ENCODE measurements at regions not wholly inside any gene's neighbourhood (a gene's known extent, or its start where the extent isn't known, plus 50 kb on each side); places are given as distances from the start of the nearest gene placed in this dataset.

GRCh38 chr9:91066856-91067255 is 265.2 kb downstream of the SYK start:
- DNase-seq (ENCODE audit: low read depth in 2 of 2) = no peak

GRCh38 chr9:91067306-91067860 is 265.8 kb downstream of the SYK start:
- DNase-seq (ENCODE audit: low read depth in 2 of 2) = no peak

- peak in 1 of 2 donors; percentile 75 for DNase-seq (ENCODE audit: low read depth in 2 of 2)
These were observed 269.8 kb downstream of the SYK start for GRCh38 chr9:91071184-91071990.

- no peak for DNase-seq (ENCODE audit: low read depth in 2 of 2)
These were observed 271.6 kb downstream of the SYK start for GRCh38 chr9:91073049-91073810.

GRCh38 chr9:91073811-91074771 is 272.5 kb downstream of the SYK start:
- no peak for DNase-seq (ENCODE audit: low read depth in 2 of 2)

- no peak for DNase-seq (ENCODE audit: low read depth in 2 of 2)
These were observed 273.2 kb downstream of the SYK start for GRCh38 chr9:91074866-91075265.

- no peak for DNase-seq (ENCODE audit: low read depth in 2 of 2)
These were observed 273.7 kb downstream of the SYK start for GRCh38 chr9:91075279-91075678.

GRCh38 chr9:91077624-91078368 is 276.2 kb downstream of the SYK start:
- no peak for DNase-seq (ENCODE audit: low read depth in 2 of 2)

GRCh38 chr9:91078369-91078695 is 276.7 kb downstream of the SYK start:
- DNase-seq (ENCODE audit: low read depth in 2 of 2) = no peak

GRCh38 chr9:91082731-91083130 is 279.0 kb downstream of the AUH start:
- DNase-seq (ENCODE audit: low read depth in 2 of 2) = no peak

GRCh38 chr9:91084896-91085516 is 276.7 kb downstream of the AUH start:
- DNase-seq (ENCODE audit: low read depth in 2 of 2) = no peak

GRCh38 chr9:91085517-91086291 is 276.0 kb downstream of the AUH start:
- no peak for DNase-seq (ENCODE audit: low read depth in 2 of 2)

- no peak for DNase-seq (ENCODE audit: low read depth in 2 of 2)
These were observed 274.9 kb downstream of the AUH start for GRCh38 chr9:91086657-91087461.

GRCh38 chr9:91087462-91087759 is 274.3 kb downstream of the AUH start:
- no peak for DNase-seq (ENCODE audit: low read depth in 2 of 2)

GRCh38 chr9:91089405-91090129 is 272.2 kb downstream of the AUH start:
- peak in 1 of 2 donors; percentile 52 for DNase-seq (ENCODE audit: low read depth in 2 of 2)

- DNase-seq (ENCODE audit: low read depth in 2 of 2) = no peak
These were observed 271.6 kb downstream of the AUH start for GRCh38 chr9:91090130-91090410.

GRCh38 chr9:91092214-91092613 is 269.5 kb downstream of the AUH start:
- DNase-seq (ENCODE audit: low read depth in 2 of 2) = no peak

GRCh38 chr9:91094324-91095088 is 267.2 kb downstream of the AUH start:
- no peak for DNase-seq (ENCODE audit: low read depth in 2 of 2)
